ENCODE measurements at regions not wholly inside any gene's neighbourhood (a gene's known extent, or its start where the extent isn't known, plus 50 kb on each side); places are given as distances from the start of the nearest gene placed in this dataset.

- TF ChIP-seq EP300 (IDR thresholded peaks at IDR 0.05) (no peak), POLR2AphosphoS5 (IDR thresholded peaks at IDR 0.05) (no peak), POLR2A (IDR thresholded peaks at IDR 0.05; ENCODE audit: low read depth) (no peak), CTCF (IDR thresholded peaks at IDR 0.05) (no peak)
- intact Hi-C loops (cut with DNase I), result no loop called here
- H3K27ac ChIP-seq (replicated peaks in 1 of 4), result no peak overlapping the region
- no peaks in the 10 kb centered on the region for H3K4me1 ChIP-seq
- 64% methylated on average over 1 of the region's 1 CpG for WGBS
- DNase-seq (ENCODE audit: extremely low spot score), result no peak
- H3K4me3 ChIP-seq, result no peak overlapping the region
- H3K36me3 ChIP-seq, result no peaks in the 10 kb centered on the region
- H3K9me3 ChIP-seq, result no peaks in the 10 kb centered on the region
- H3K27me3 ChIP-seq, result no peaks in the 10 kb centered on the region
These were observed 1215.4 kb downstream of the PCDH9 start for GRCh38 chr13:66014771-66015170.

GRCh38 chr13:66009241-66009640, 1220.9 kb downstream of the PCDH9 start:
- TF ChIP-seq CTCF (IDR thresholded peaks at IDR 0.05), result no peak
- TF ChIP-seq EP300 (IDR thresholded peaks at IDR 0.05), result no peak
- TF ChIP-seq POLR2AphosphoS5 (IDR thresholded peaks at IDR 0.05), result no peak
- no peak for TF ChIP-seq POLR2A (IDR thresholded peaks at IDR 0.05; ENCODE audit: low read depth)
- H3K9me3 ChIP-seq, result peaks cover 0 to 7% (median 0%) of the 10 kb centered on the region in 4 donors
- WGBS, result 92% methylated on average over 19 of the region's 30 CpGs
- H3K27me3 ChIP-seq, result no peaks in the 10 kb centered on the region
- no peaks in the 10 kb centered on the region for H3K4me1 ChIP-seq
- DNase-seq (ENCODE audit: extremely low spot score), result no peak
- H3K4me3 ChIP-seq, result no peak overlapping the region
- H3K36me3 ChIP-seq, result no peaks in the 10 kb centered on the region
- intact Hi-C loops (cut with DNase I), result no loop called here
- no peak overlapping the region for H3K27ac ChIP-seq (replicated peaks in 1 of 4)

- H3K4me1 ChIP-seq, result no peaks in the 10 kb centered on the region
- DNase-seq (ENCODE audit: extremely low spot score), result no peak
- WGBS, result 95% methylated on average over 1 of the region's 1 CpG
- no peak overlapping the region for H3K4me3 ChIP-seq
- peaks cover 0 to 5% (median 2%) of the 10 kb centered on the region in 4 donors for H3K9me3 ChIP-seq
- intact Hi-C loops (cut with DNase I), result no loop called here
- H3K27me3 ChIP-seq, result no peaks in the 10 kb centered on the region
- no peaks in the 10 kb centered on the region for H3K36me3 ChIP-seq
- TF ChIP-seq EP300 (IDR thresholded peaks at IDR 0.05) (no peak), POLR2AphosphoS5 (IDR thresholded peaks at IDR 0.05) (no peak), POLR2A (IDR thresholded peaks at IDR 0.05; ENCODE audit: low read depth) (no peak), CTCF (IDR thresholded peaks at IDR 0.05) (no peak)
- H3K27ac ChIP-seq (replicated peaks in 1 of 4), result no peak overlapping the region
These were observed 1226.6 kb downstream of the PCDH9 start for GRCh38 chr13:66003558-66003957.

GRCh38 chr13:66001140-66001539, 1229.0 kb downstream of the PCDH9 start:
- no peak for TF ChIP-seq EP300 (IDR thresholded peaks at IDR 0.05)
- no peak for TF ChIP-seq CTCF (IDR thresholded peaks at IDR 0.05)
- TF ChIP-seq POLR2A (IDR thresholded peaks at IDR 0.05; ENCODE audit: low read depth), result no peak
- TF ChIP-seq POLR2AphosphoS5 (IDR thresholded peaks at IDR 0.05), result no peak
- no peaks in the 10 kb centered on the region for H3K36me3 ChIP-seq
- H3K4me1 ChIP-seq, result no peaks in the 10 kb centered on the region
- WGBS, result 66% methylated on average over 1 of the region's 1 CpG
- H3K27ac ChIP-seq (replicated peaks in 1 of 4), result no peak overlapping the region
- intact Hi-C loops (cut with DNase I), result no loop called here
- H3K4me3 ChIP-seq, result no peak overlapping the region
- H3K9me3 ChIP-seq, result peaks cover 0 to 5% (median 2%) of the 10 kb centered on the region in 4 donors
- H3K27me3 ChIP-seq, result no peaks in the 10 kb centered on the region
- DNase-seq (ENCODE audit: extremely low spot score), result no peak

- intact Hi-C loops (cut with DNase I), result no loop called here
- 90% methylated on average over 1 of the region's 1 CpG for WGBS
- no peaks in the 10 kb centered on the region for H3K27me3 ChIP-seq
- H3K4me1 ChIP-seq, result no peaks in the 10 kb centered on the region
- no peak for TF ChIP-seq EP300 (IDR thresholded peaks at IDR 0.05)
- TF ChIP-seq POLR2A (IDR thresholded peaks at IDR 0.05; ENCODE audit: low read depth), result no peak
- no peak for TF ChIP-seq POLR2AphosphoS5 (IDR thresholded peaks at IDR 0.05)
- no peak for TF ChIP-seq CTCF (IDR thresholded peaks at IDR 0.05)
- no peaks in the 10 kb centered on the region for H3K36me3 ChIP-seq
- DNase-seq (ENCODE audit: extremely low spot score), result no peak
- H3K4me3 ChIP-seq, result no peak overlapping the region
- H3K27ac ChIP-seq (replicated peaks in 1 of 4), result no peak overlapping the region
- H3K9me3 ChIP-seq, result peaks cover 0 to 5% (median 2%) of the 10 kb centered on the region in 4 donors
These were observed 1230.7 kb downstream of the PCDH9 start for GRCh38 chr13:65999411-65999810.

Measured in esophagus muscularis mucosa (tissue), 4 donors.